ENCODE measurements at regions not wholly inside any gene's neighbourhood (a gene's known extent, or its start where the extent isn't known, plus 50 kb on each side); places are given as distances from the start of the nearest gene placed in this dataset.
"Not testable (repeated sequence)": the region's sequence is repeated elsewhere in the genome, so short reads cannot be mapped to it uniquely, and the experiment has no call there.

GRCh38 chr3:8069471-8069870 is 432.2 kb upstream of the LMCD1 start:
- Histone ChIP-seq H3K4me1 (no peaks in the 10 kb centered on the region), H3K27ac (no peak overlapping the region), H3K27me3 (ENCODE audit: control insufficient read depth, insufficient read depth, low read length) (no peaks in the 10 kb centered on the region), H3K9ac (no peak overlapping the region), H3K4me2 (ENCODE audit: low read length) (no peak overlapping the region), H3K4me3 (ENCODE audit: low read depth, low read length) (no peak overlapping the region), H2AFZ (no peak overlapping the region), H3K79me2 (no peaks in the 10 kb centered on the region), H3K36me3 (ENCODE audit: control insufficient read depth, insufficient read depth, low read length) (no peaks in the 10 kb centered on the region), H3K9me3 (ENCODE audit: control insufficient read depth, low read length) (no peaks in the 10 kb centered on the region)
- TF ChIP-seq, protein P1, sequence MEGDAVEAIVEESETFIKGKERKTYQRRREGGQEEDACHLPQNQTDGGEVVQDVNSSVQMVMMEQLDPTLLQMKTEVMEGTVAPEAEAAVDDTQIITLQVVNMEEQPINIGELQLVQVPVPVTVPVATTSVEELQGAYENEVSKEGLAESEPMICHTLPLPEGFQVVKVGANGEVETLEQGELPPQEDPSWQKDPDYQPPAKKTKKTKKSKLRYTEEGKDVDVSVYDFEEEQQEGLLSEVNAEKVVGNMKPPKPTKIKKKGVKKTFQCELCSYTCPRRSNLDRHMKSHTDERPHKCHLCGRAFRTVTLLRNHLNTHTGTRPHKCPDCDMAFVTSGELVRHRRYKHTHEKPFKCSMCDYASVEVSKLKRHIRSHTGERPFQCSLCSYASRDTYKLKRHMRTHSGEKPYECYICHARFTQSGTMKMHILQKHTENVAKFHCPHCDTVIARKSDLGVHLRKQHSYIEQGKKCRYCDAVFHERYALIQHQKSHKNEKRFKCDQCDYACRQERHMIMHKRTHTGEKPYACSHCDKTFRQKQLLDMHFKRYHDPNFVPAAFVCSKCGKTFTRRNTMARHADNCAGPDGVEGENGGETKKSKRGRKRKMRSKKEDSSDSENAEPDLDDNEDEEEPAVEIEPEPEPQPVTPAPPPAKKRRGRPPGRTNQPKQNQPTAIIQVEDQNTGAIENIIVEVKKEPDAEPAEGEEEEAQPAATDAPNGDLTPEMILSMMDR (IDR thresholded peaks at IDR 0.05), result no peak

- Histone ChIP-seq H3K9ac (no peak overlapping the region), H3K79me2 (no peaks in the 10 kb centered on the region), H3K4me1 (no peaks in the 10 kb centered on the region), H2AFZ (no peak overlapping the region), H3K9me3 (ENCODE audit: control insufficient read depth, low read length) (no peaks in the 10 kb centered on the region), H3K4me2 (ENCODE audit: low read length) (no peak overlapping the region), H3K36me3 (ENCODE audit: control insufficient read depth, insufficient read depth, low read length) (no peaks in the 10 kb centered on the region), H3K27ac (no peak overlapping the region), H3K27me3 (ENCODE audit: control insufficient read depth, insufficient read depth, low read length) (no peaks in the 10 kb centered on the region), H3K4me3 (ENCODE audit: low read depth, low read length) (no peak overlapping the region)
- TF ChIP-seq, protein P1 (IDR thresholded peaks at IDR 0.05), result no peak
These were observed 431.6 kb upstream of the LMCD1 start for GRCh38 chr3:8070011-8070410.

GRCh38 chr3:8074740-8075139 is 426.9 kb upstream of the LMCD1 start:
- H3K4me2 ChIP-seq (ENCODE audit: low read length); H3K4me1 ChIP-seq; H3K4me3 ChIP-seq (ENCODE audit: low read depth, low read length); H3K79me2 ChIP-seq; H3K9ac ChIP-seq; H2AFZ ChIP-seq; H3K27me3 ChIP-seq (ENCODE audit: control insufficient read depth, insufficient read depth, low read length); H3K27ac ChIP-seq; H3K36me3 ChIP-seq (ENCODE audit: control insufficient read depth, insufficient read depth, low read length); H3K9me3 ChIP-seq (ENCODE audit: control insufficient read depth, low read length): not testable (repeated sequence)

- no peak overlapping the region for H2AFZ ChIP-seq
- TF ChIP-seq, protein P1 (IDR thresholded peaks at IDR 0.05), result no peak
These were observed 424.5 kb upstream of the LMCD1 start for GRCh38 chr3:8077126-8077525.

DNA sequence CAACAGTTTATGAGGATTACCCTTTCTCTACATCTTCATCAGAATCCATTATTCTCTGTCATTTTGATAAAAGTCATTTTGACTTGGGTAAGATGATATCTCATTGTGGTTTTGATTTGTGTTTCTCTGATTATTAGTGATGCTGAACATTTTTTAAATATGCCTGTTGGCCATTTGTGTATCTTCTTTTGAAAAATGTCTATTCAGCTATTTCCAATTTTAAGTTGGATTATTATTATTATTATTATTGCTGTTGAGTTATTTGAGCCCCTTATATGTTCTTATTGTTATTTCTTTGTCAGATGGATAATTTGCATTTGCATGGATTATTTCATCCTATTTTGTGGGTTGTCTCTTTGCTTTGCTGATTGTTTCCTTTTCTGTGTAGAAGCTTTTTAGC is 421.2 kb upstream of the LMCD1 start:
- Histone ChIP-seq H2AFZ (no peak overlapping the region), H3K4me2 (ENCODE audit: low read length) (no peak overlapping the region), H3K27ac (no peak overlapping the region), H3K9me3 (ENCODE audit: control insufficient read depth, low read length) (no peaks in the 10 kb centered on the region), H3K36me3 (ENCODE audit: control insufficient read depth, insufficient read depth, low read length) (no peaks in the 10 kb centered on the region), H3K9ac (no peak overlapping the region), H3K4me1 (no peaks in the 10 kb centered on the region), H3K27me3 (ENCODE audit: control insufficient read depth, insufficient read depth, low read length) (no peaks in the 10 kb centered on the region), H3K79me2 (no peaks in the 10 kb centered on the region), H3K4me3 (ENCODE audit: low read depth, low read length) (no peak overlapping the region)
- TF ChIP-seq, protein P1 (IDR thresholded peaks at IDR 0.05), result no peak

More at GRCh38 chr3:8077126-8077525, 424.5 kb upstream of the LMCD1 start:
- H3K9ac ChIP-seq, result no peak overlapping the region
- H3K36me3 ChIP-seq (ENCODE audit: control insufficient read depth, insufficient read depth, low read length), result no peaks in the 10 kb centered on the region
- H3K27me3 ChIP-seq (ENCODE audit: control insufficient read depth, insufficient read depth, low read length), result no peaks in the 10 kb centered on the region
- no peaks in the 10 kb centered on the region for H3K9me3 ChIP-seq (ENCODE audit: control insufficient read depth, low read length)
- no peak overlapping the region for H3K4me2 ChIP-seq (ENCODE audit: low read length)
- H3K79me2 ChIP-seq, result no peaks in the 10 kb centered on the region
- no peak overlapping the region for H3K4me3 ChIP-seq (ENCODE audit: low read depth, low read length)
- no peak overlapping the region for H3K27ac ChIP-seq
- no peaks in the 10 kb centered on the region for H3K4me1 ChIP-seq
